Esophagus squamous epithelium (tissue), 5 donors: ENCODE measurements at regions not wholly inside any gene's neighbourhood (a gene's known extent, or its start where the extent isn't known, plus 50 kb on each side); places are given as distances from the start of the nearest gene placed in this dataset.

Experiments used
- DNase-seq: peaks from one replicate; lab custom pipeline; 2025; lab: John Stamatoyannopoulos, UW
- H3K27ac ChIP-seq, 4 donors: fragments of 200-600 bp; sonication (generic); one replicate each; pipeline ENCODE4 v1.5.1; 2016 to 2019; ENCODE audit warnings: mild to moderate bottlenecking in 1 of 4
- H3K27me3 ChIP-seq, 4 donors: fragments of 200-600 bp; sonication (generic); 1 replicate in 3 of 4; 2 replicates in 1 of 4; pipeline versions ENCODE4 v1.5.1 to v1.6.0; 2017 to 2021; ENCODE audit warnings: antibody characterized with exemption in 1 of 4
- H3K36me3 ChIP-seq, 3 donors: fragments of 200-600 bp; sonication (generic); one replicate each; pipeline ENCODE4 v1.5.1; 2016 to 2019
- H3K4me1 ChIP-seq, 3 donors: fragments of 200-600 bp; sonication (generic); one replicate each; pipeline ENCODE4 v1.5.1; 2017 to 2019
- H3K4me3 ChIP-seq, 4 donors: fragments of 200-600 bp; sonication (generic); 1 replicate in 3 of 4; 2 replicates in 1 of 4; pipeline ENCODE4 v1.5.1; 2016 to 2019; ENCODE audit warnings: mild to moderate bottlenecking in 2 of 4, moderate library complexity in 1 of 4
- H3K9me3 ChIP-seq, 3 donors: fragments of 200-600 bp; sonication (generic); one replicate each; pipeline ENCODE4 v1.5.1; 2016 to 2019
- POLR2A ChIP-seq, 4 donors: fragments of 450-650 bp; IDR thresholded peaks; one replicate each; pipeline ENCODE4 v1.6.1; 2017; ENCODE audit warnings: antibody characterized with exemption in 4 of 4, mild to moderate bottlenecking in 4 of 4, moderate library complexity in 3 of 4
- WGBS, 2 donors: methylation state at CpG; one replicate each; pipeline ENCODE4 v1.1.5; 2018; 5-methylcytosine and 5-hydroxymethylcytosine counted together
- intact Hi-C: fragments of 100-400 bp; cut with DNase I; formaldehyde crosslinking; loops from one replicate; pipeline ENCODE4 v1.15.0; 2022
- TF ChIP-seq, protein P1 (sequence below), 6 experiments: fragments of 450-650 bp in 4 of 6; fragments of 200-600 bp in 2 of 6; sonication (generic) in 2 of 6; IDR thresholded peaks; one replicate each; pipeline ENCODE4 v1.5.1; 2016 to 2019; ENCODE audit warnings: antibody characterized with exemption in 6 of 6, mild to moderate bottlenecking in 4 of 6, moderate library complexity in 4 of 6
- donor health status: DM: yes; HTN: yes; CAD: no.

DNA sequence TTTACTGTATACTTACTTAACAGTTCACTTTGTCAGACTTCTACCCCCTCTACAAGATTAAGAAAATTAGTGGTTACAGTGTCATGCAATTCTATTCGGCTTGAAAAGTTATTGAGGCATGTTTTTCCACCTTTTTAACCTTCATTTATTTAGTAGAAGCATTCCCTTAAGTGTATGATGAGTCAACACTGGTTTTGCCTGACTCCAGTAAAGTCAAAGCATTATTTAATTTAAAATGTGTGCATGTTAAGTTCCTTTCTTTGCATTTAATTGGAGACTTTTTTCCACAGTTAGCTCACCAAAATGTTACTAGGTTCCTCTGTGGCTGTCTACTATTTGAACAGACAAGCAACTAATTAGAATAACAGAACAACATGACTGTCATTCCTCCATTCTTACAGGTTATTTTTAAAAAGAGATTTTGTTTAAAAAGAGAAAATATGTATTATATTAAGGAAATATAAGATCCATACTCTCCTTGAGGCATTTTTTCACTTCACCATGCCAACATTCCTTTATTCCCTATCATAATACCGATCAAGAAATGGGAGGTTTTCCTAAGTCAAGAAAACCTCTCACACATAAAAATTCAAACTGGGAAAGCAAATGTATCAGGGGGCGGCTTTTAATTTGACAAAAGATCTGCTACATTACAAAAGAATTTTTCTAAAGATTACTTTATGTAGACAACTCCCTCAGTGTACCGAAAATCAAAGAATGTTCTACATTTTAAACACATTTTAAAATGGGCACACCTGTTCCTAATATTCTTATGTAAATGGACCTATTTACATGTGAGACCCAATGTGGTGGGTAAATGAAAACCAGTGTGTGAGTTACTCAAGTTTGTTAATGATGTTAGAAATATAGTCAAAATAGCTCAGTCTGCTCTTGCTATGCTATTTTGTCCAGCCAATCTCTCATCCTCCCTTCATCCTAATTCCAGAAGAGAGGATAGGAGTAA lies 361.2 kb downstream of the UTRN start:
- Histone ChIP-seq H3K9me3 (no peaks in the 10 kb centered on the region), H3K27me3 (no peaks in the 10 kb centered on the region), H3K4me3 (no peak overlapping the region), H3K36me3 (no peaks in the 10 kb centered on the region), H3K4me1 (no peaks in the 10 kb centered on the region), H3K27ac (no peak overlapping the region)
- no peak for TF ChIP-seq POLR2A (IDR thresholded peaks at IDR 0.05)
- TF ChIP-seq, protein P1, sequence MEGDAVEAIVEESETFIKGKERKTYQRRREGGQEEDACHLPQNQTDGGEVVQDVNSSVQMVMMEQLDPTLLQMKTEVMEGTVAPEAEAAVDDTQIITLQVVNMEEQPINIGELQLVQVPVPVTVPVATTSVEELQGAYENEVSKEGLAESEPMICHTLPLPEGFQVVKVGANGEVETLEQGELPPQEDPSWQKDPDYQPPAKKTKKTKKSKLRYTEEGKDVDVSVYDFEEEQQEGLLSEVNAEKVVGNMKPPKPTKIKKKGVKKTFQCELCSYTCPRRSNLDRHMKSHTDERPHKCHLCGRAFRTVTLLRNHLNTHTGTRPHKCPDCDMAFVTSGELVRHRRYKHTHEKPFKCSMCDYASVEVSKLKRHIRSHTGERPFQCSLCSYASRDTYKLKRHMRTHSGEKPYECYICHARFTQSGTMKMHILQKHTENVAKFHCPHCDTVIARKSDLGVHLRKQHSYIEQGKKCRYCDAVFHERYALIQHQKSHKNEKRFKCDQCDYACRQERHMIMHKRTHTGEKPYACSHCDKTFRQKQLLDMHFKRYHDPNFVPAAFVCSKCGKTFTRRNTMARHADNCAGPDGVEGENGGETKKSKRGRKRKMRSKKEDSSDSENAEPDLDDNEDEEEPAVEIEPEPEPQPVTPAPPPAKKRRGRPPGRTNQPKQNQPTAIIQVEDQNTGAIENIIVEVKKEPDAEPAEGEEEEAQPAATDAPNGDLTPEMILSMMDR (IDR thresholded peaks at IDR 0.05): no peak
- DNase-seq: no peak
- intact Hi-C loops: no loop called here
- WGBS, 2 donors: 82 to 84% methylated on average over 4 of the region's 4 CpGs

DNA sequence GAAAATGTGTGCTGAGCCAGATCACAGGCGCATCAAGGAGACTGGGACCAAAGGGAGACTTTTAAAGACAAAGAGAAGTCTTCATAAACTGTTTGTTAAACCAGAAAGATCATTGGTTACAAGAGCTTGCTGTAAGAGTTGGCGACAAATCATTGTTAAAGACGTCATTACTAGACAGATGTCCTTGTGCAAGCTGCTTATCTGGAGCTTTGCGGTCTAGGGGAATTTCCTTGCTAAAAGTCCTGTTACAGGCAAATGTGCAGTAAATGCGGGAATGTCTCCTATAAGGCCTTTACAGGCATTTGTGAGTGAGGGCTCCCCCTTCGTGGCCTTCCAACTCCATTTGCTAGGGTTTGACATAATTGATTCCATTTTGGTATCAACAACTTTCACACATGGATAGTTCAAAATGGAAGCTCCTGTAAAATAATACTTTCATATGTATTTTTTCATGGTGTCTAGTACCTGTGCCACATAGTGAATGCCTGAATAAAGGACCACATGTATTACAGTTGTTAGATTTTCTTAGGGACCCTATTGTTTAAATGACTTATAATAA lies 362.4 kb downstream of the UTRN start:
- H3K27ac ChIP-seq: no peak overlapping the region
- 90 to 96% methylated on average over 6 of the region's 6 CpGs for WGBS, 2 donors
- TF ChIP-seq, protein P1 (IDR thresholded peaks at IDR 0.05): no peak
- TF ChIP-seq POLR2A (IDR thresholded peaks at IDR 0.05): no peak
- H3K27me3 ChIP-seq: no peaks in the 10 kb centered on the region
- H3K4me1 ChIP-seq: no peaks in the 10 kb centered on the region
- no peak overlapping the region for H3K4me3 ChIP-seq
- H3K9me3 ChIP-seq: no peaks in the 10 kb centered on the region
- no peaks in the 10 kb centered on the region for H3K36me3 ChIP-seq
- DNase-seq: no peak
- intact Hi-C loops: no loop called here

DNA sequence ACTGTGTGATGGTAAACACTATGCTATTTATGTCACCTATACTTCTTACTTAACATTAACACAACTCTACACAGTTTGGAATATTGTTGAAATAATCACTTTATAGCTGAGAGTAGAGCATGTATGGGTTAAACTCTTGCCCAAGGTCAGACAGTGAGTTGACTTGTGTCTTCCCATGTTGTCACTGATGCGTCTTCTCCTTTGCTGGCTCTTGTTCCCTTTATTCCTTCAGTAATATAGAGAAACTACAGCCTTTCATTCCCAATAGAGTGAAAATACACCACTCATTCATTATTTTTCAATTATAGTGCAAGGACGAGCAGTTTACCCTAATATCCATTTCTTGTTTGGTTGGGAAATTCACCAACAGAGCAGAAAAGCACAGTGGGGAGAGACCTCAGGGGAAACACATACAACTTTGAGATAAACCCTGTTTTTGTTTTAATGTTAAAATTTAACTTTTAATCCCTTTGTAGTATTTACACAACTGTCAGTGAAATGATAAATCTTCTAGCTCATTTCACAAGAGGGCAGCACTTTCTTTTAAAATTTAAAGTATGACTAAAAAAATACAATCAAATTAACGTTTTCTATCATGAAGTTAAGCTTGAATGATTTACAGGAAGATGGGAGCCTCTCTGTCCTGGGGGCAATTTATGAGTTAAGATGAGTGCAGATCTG lies 363.0 kb downstream of the UTRN start:
- Histone ChIP-seq H3K27me3 (no peaks in the 10 kb centered on the region), H3K4me1 (no peaks in the 10 kb centered on the region), H3K9me3 (no peaks in the 10 kb centered on the region), H3K27ac (no peak overlapping the region), H3K36me3 (no peaks in the 10 kb centered on the region), H3K4me3 (no peak overlapping the region)
- DNase-seq: no peak
- WGBS, 2 donors: 65 to 66% methylated on average over 3 of the region's 3 CpGs
- intact Hi-C loops: no loop called here
- no peak for TF ChIP-seq POLR2A (IDR thresholded peaks at IDR 0.05)
- TF ChIP-seq, protein P1 (IDR thresholded peaks at IDR 0.05): no peak

DNA sequence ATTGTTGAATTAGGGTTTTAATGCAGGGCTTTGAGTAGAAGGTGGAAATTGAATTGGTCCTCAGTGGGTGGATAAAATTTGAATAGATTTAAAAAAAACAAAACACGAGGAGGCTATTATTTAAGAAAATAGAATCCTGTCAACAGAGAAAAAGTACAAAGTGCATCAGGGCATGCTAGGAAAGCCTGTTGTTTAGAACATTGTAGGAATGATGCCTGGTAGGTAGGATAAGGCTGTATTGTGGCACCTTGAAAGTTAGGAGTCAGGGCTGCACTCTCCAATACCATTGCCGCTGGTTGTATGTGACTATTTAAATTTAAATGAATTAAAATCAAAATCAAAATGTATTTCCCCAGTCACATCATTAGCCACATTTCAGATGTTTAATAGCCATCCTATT lies 363.9 kb downstream of the UTRN start:
- H3K4me3 ChIP-seq: no peak overlapping the region
- no peak overlapping the region for H3K27ac ChIP-seq
- intact Hi-C loops: no loop called here
- no peaks in the 10 kb centered on the region for H3K9me3 ChIP-seq
- H3K4me1 ChIP-seq: peaks cover 0 to 5% (median 4%) of the 10 kb centered on the region in 3 donors
- 82 to 95% methylated on average over 2 of the region's 2 CpGs for WGBS, 2 donors
- no peak for DNase-seq
- TF ChIP-seq, protein P1 (IDR thresholded peaks at IDR 0.05): no peak
- TF ChIP-seq POLR2A (IDR thresholded peaks at IDR 0.05): no peak
- no peaks in the 10 kb centered on the region for H3K27me3 ChIP-seq
- H3K36me3 ChIP-seq: no peaks in the 10 kb centered on the region

DNA sequence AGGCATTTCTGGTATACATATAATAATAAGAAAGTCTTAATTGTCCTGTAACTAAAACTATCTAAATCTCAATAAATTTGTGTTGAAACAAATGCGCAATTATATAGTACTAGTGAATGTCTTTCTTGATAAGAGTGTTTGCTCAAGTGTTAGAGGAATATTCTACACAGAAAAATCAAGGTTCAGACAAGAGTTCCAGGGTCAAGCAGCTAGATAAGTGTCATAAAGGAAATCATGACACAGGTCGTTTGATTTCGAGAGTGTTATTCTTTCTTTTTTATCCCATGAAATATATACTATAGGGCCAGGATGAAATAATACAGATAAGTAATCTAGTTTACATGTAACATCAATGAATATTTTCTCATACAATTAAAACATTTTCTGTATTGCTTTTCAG lies 366.1 kb downstream of the UTRN start:
- H3K36me3 ChIP-seq: no peaks in the 10 kb centered on the region
- 91 to 96% methylated on average over 3 of the region's 3 CpGs for WGBS, 2 donors
- H3K27me3 ChIP-seq: no peaks in the 10 kb centered on the region
- no peak overlapping the region for H3K27ac ChIP-seq
- peaks cover 0 to 13% (median 5%) of the 10 kb centered on the region in 3 donors for H3K4me1 ChIP-seq
- no peak for DNase-seq
- intact Hi-C loops: no loop called here
- no peak overlapping the region for H3K4me3 ChIP-seq
- no peak for TF ChIP-seq POLR2A (IDR thresholded peaks at IDR 0.05)
- TF ChIP-seq, protein P1 (IDR thresholded peaks at IDR 0.05): no peak
- H3K9me3 ChIP-seq: no peaks in the 10 kb centered on the region
